Endothelial cell (in vitro differentiated cells): ENCODE measurements at regions not wholly inside any gene's neighbourhood (a gene's known extent, or its start where the extent isn't known, plus 50 kb on each side); places are given as distances from the start of the nearest gene placed in this dataset.

ENCODE experiments used
- DNase-seq: peaks from one replicate; pipeline ENCODE4 v3.0.0; 2021; ENCODE audit warnings: low spot score
- H3K27ac Mint-ChIP-seq: one replicate; pipeline ENCODE4 v1.8.0; 2021; ENCODE audit warnings: mixed read lengths, inconsistent platforms; ENCODE audit not compliant: unreplicated experiment
- H3K27me3 Mint-ChIP-seq: one replicate; pipeline ENCODE4 v1.8.0; 2021; ENCODE audit warnings: mild to moderate bottlenecking, moderate library complexity, mixed read lengths, inconsistent platforms; ENCODE audit not compliant: unreplicated experiment
- H3K36me3 Mint-ChIP-seq: one replicate; pipeline ENCODE4 v1.8.0; 2021; ENCODE audit warnings: mild to moderate bottlenecking, low read depth, mixed read lengths, inconsistent platforms; ENCODE audit not compliant: unreplicated experiment
- H3K4me1 Mint-ChIP-seq: one replicate; pipeline ENCODE4 v1.8.0; 2021; ENCODE audit warnings: mild to moderate bottlenecking, mixed read lengths, inconsistent platforms; ENCODE audit not compliant: unreplicated experiment
- H3K4me3 Mint-ChIP-seq: one replicate; pipeline ENCODE4 v1.8.0; 2021; ENCODE audit warnings: mild to moderate bottlenecking, mixed read lengths, inconsistent platforms; ENCODE audit not compliant: unreplicated experiment
- H3K9me3 Mint-ChIP-seq: one replicate; pipeline ENCODE4 v1.8.0; 2021; ENCODE audit warnings: mixed read lengths, inconsistent platforms; ENCODE audit not compliant: unreplicated experiment
- TF ChIP-seq, protein P1 (sequence below): fragments of 200-600 bp; sonication (generic); IDR thresholded peaks from one replicate; pipeline ENCODE4 v1.5.0; 2021; ENCODE audit warnings: antibody characterized with exemption; ENCODE audit not compliant: unreplicated experiment

DNA sequence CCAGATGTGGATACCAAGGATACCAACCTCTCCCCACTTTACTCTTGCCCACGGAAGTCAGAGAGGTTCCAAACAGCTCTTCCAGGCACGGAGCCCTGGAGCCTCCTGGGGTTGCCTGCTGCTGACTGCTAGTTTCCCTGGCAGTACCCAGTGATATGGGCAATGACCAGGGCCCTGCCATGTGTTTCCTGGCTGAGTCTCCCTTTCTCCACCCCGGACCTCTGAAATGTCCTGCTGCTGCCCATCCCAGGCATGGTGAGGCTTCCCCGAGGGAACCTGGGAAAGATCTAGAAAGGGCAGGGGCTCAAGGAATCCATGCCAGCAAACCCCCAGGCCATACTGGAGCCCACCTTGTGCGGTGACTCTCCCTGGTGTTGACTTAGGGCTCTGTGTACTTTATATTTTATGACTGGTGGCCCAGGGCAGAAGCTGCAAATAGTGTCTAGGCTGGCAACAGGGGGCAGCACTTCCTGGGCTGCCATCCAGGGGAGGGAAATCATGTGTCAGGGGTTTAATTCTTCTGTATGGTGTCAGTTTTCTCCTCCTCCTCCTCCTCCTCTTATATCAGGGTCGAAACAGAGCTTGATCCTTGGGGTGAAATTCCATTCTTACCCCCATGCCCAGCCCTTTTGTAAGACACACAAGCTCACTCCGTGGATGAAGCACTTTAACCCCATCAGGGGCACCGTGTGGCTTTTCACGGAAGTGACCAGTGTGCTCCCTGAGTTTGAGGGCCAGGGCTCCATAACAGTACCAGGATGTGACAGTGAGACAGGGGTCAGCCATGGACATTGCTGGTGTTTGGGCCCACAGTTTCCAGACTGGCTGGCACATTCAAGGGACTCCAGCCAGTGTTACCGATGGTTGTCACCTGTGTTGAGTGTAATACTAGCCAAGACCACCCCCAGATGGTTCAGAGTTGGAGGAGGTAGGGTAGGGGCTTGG, 62.4 kb upstream of the GDF10 start:
- TF ChIP-seq, protein P1, sequence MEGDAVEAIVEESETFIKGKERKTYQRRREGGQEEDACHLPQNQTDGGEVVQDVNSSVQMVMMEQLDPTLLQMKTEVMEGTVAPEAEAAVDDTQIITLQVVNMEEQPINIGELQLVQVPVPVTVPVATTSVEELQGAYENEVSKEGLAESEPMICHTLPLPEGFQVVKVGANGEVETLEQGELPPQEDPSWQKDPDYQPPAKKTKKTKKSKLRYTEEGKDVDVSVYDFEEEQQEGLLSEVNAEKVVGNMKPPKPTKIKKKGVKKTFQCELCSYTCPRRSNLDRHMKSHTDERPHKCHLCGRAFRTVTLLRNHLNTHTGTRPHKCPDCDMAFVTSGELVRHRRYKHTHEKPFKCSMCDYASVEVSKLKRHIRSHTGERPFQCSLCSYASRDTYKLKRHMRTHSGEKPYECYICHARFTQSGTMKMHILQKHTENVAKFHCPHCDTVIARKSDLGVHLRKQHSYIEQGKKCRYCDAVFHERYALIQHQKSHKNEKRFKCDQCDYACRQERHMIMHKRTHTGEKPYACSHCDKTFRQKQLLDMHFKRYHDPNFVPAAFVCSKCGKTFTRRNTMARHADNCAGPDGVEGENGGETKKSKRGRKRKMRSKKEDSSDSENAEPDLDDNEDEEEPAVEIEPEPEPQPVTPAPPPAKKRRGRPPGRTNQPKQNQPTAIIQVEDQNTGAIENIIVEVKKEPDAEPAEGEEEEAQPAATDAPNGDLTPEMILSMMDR = no peak
- Mint-ChIP-seq H3K27ac (no peak overlapping the region), H3K9me3 (no peaks in the 10 kb centered on the region), H3K36me3 (no peaks in the 10 kb centered on the region), H3K4me1 (peaks cover 3% of the 10 kb centered on the region), H3K4me3 (no peak overlapping the region), H3K27me3 (peaks cover 3% of the 10 kb centered on the region)
- DNase-seq = no peak

DNA sequence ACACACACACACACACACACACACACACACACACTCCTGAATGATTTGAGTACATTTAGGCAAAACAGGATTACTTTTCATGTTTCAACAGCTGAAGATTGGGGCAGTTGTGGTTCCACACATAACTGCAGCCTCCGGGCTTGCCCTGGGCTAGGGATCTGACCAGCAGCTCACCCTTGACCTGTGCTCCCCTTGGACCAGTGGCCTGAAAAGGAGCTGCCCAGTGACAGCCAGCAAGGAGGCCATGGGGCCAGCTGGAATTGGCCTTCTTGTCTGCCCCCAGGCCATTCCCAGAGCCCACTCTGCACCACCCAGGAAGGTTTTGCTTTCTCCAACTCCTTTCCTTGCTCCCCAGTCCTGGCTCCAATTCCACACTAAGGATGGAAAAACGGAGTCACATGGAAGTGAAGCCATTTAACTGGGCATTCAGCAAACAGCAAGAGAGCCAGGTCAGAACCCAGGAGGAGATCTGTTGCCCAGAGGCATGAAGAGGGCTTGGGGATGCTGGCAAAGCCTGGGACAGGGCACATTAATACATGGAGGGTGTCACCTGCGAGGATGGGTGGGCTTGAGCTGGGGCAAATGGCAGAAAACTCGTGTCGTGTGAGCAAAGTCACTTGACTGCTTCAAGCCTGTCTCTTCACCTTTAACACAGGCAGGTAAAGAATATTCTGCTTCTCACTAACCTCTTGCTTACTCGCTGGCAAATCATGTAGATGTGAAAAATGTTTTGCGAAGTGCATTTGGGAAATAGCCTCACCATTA, 61.5 kb upstream of the GDF10 start:
- Mint-ChIP-seq H3K27ac (no peak overlapping the region), H3K27me3 (peaks cover 3% of the 10 kb centered on the region), H3K4me1 (peaks cover 3% of the 10 kb centered on the region), H3K36me3 (no peaks in the 10 kb centered on the region), H3K4me3 (no peak overlapping the region), H3K9me3 (no peaks in the 10 kb centered on the region)
- TF ChIP-seq, protein P1 = no peak
- no peak for DNase-seq

DNA sequence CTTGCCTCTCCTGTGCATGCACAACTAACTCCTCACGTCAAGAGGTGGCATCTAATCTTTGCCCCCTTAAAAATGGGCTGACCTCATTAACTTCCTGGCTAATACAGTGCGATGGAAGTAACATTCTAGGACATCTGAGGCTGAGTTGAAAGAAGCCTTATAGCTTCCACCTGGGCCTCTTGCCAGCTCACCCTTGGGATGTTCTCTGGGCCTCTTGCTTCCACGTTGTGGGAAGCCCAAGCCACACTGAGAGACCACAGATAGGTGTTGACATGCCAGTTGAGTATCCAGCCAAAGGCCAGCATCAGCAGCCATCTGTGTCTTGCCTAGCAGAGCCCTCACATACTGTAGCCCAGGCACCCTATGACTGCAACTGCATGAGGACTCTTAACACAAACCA, 60.8 kb upstream of the GDF10 start:
- Mint-ChIP-seq H3K9me3 (no peaks in the 10 kb centered on the region), H3K36me3 (no peaks in the 10 kb centered on the region), H3K4me1 (peaks cover 3% of the 10 kb centered on the region), H3K4me3 (no peak overlapping the region), H3K27ac (no peak overlapping the region), H3K27me3 (peaks cover 3% of the 10 kb centered on the region)
- TF ChIP-seq, protein P1 = no peak
- DNase-seq = no peak

DNA sequence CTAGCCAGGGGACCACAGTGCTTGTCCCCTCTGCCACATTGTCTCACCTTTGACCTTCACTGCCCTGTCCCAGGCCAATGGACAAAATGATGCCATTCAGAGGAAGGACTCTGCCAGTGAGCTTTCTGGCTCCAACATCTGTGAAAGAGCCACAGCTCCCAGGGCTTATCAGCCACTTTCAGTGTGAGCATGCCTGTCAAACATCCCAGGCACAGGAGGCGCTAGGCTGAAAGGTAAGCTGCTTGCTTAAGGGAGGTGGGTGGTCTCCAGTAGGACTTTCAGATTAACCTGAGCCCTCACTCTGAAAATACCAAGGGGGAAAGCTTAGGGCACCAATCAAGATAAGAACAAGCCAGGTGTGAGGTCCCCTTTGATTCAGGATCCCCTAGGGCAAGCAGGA, 59.8 kb upstream of the GDF10 start:
- H3K36me3 Mint-ChIP-seq = no peaks in the 10 kb centered on the region
- TF ChIP-seq, protein P1 = no peak
- H3K4me1 Mint-ChIP-seq = peaks cover 3% of the 10 kb centered on the region
- H3K4me3 Mint-ChIP-seq = no peak overlapping the region
- H3K27ac Mint-ChIP-seq = no peak overlapping the region
- H3K27me3 Mint-ChIP-seq = peaks cover 3% of the 10 kb centered on the region
- no peaks in the 10 kb centered on the region for H3K9me3 Mint-ChIP-seq
- no peak for DNase-seq
